ENCODE measurements at regions not wholly inside any gene's neighbourhood (a gene's known extent, or its start where the extent isn't known, plus 50 kb on each side); places are given as distances from the start of the nearest gene placed in this dataset.

DNA sequence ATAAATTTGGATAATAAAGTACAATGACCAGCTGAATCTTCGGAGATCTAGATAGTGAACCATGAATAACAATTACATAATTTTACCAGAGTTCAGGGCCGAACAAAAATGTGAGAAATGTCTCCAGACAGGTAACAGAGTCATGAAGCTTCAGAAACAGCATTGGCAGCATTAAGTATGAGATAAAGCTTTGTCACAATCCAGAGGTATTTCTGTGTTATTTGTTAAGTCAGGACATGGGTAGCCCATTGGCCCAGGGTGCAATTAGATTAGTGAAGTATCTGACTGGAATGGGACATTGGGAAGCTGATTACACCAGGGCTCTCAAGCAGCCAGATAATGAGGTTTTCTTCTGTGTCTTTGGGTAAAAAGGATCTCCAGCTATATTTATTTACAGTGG, 184.2 kb upstream of the PPP1R3A start:
- no peak for ATAC-seq (ENCODE audit: low read depth)

DNA sequence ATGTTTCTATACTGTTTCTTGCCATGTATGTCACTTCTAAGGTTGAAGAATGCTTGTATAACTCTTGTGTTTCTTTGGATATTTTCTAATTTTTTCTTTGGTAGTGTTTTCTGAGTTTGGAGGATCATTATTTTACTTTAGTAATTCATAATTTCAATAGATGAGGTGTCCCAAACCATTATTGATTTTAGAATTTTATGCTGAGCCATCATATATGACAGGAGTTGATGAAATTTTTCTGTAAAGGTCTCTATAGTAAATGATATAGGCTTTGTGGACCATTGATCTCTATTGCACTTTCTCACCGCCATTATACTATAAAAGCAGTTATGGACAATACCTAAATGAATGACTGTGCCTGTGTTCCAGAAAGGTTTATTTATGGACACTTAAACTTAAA, 183.3 kb upstream of the PPP1R3A start:
- no peaks in the 10 kb centered on the region for H3K9me3 ChIP-seq (ENCODE audit: severe bottlenecking)
- no peak for DNase-seq (ENCODE audit: low spot score)
- TF ChIP-seq, protein P1, sequence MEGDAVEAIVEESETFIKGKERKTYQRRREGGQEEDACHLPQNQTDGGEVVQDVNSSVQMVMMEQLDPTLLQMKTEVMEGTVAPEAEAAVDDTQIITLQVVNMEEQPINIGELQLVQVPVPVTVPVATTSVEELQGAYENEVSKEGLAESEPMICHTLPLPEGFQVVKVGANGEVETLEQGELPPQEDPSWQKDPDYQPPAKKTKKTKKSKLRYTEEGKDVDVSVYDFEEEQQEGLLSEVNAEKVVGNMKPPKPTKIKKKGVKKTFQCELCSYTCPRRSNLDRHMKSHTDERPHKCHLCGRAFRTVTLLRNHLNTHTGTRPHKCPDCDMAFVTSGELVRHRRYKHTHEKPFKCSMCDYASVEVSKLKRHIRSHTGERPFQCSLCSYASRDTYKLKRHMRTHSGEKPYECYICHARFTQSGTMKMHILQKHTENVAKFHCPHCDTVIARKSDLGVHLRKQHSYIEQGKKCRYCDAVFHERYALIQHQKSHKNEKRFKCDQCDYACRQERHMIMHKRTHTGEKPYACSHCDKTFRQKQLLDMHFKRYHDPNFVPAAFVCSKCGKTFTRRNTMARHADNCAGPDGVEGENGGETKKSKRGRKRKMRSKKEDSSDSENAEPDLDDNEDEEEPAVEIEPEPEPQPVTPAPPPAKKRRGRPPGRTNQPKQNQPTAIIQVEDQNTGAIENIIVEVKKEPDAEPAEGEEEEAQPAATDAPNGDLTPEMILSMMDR (IDR thresholded peaks at IDR 0.05; ENCODE audit: poor library complexity, severe bottlenecking), result no peak

More for the DNA sequence above, 184.2 kb upstream of the PPP1R3A start:
- DNase-seq (ENCODE audit: low spot score), result no peak
- H3K4me1 ChIP-seq (ENCODE audit: insufficient read depth, poor library complexity, severe bottlenecking), result no peaks in the 10 kb centered on the region
- TF ChIP-seq, protein P1 (IDR thresholded peaks at IDR 0.05; ENCODE audit: poor library complexity, severe bottlenecking), result no peak
- no peaks in the 10 kb centered on the region for H3K36me3 ChIP-seq (ENCODE audit: low read depth)
- H3K9me3 ChIP-seq (ENCODE audit: severe bottlenecking), result no peaks in the 10 kb centered on the region
- peaks cover 9% of the 10 kb centered on the region for H3K27me3 ChIP-seq (ENCODE audit: insufficient read depth, poor library complexity, severe bottlenecking)
- no peak overlapping the region for H3K4me3 ChIP-seq (ENCODE audit: severe bottlenecking)
- H3K27ac ChIP-seq (ENCODE audit: poor library complexity, severe bottlenecking), result no peak overlapping the region

DNA sequence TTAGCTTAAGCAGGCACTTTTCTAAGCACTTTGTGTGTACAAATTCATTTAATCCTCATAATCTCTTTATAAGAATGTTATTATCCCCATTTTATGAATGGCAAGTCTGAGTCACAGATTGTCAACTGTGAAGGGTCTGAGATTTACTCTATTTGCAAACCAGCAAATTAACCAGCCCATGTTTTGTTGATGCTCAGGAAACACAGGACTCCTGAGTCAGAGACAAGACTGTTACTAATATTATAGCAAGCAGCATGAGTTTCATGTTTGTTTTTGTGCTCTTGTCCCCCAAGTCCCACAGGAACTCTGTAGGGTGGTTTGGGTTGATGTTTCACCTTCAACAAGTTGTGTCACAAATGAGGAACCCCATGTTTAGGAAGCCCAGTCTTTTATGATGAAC, 182.0 kb upstream of the PPP1R3A start:
- no peak overlapping the region for H3K27ac ChIP-seq (ENCODE audit: poor library complexity, severe bottlenecking)
- no peaks in the 10 kb centered on the region for H3K36me3 ChIP-seq (ENCODE audit: low read depth)
- ATAC-seq (ENCODE audit: low read depth) (no peak), DNase-seq (ENCODE audit: low spot score) (no peak)
- H3K4me1 ChIP-seq (ENCODE audit: insufficient read depth, poor library complexity, severe bottlenecking), result no peaks in the 10 kb centered on the region
- peaks cover 9% of the 10 kb centered on the region for H3K27me3 ChIP-seq (ENCODE audit: insufficient read depth, poor library complexity, severe bottlenecking)
- no peak overlapping the region for H3K4me3 ChIP-seq (ENCODE audit: severe bottlenecking)
- H3K9me3 ChIP-seq (ENCODE audit: severe bottlenecking), result no peaks in the 10 kb centered on the region
- TF ChIP-seq, protein P1 (IDR thresholded peaks at IDR 0.05; ENCODE audit: poor library complexity, severe bottlenecking), result no peak

More for the DNA sequence above, 183.3 kb upstream of the PPP1R3A start:
- H3K36me3 ChIP-seq (ENCODE audit: low read depth), result no peaks in the 10 kb centered on the region
- H3K4me3 ChIP-seq (ENCODE audit: severe bottlenecking), result no peak overlapping the region
- H3K27ac ChIP-seq (ENCODE audit: poor library complexity, severe bottlenecking), result no peak overlapping the region
- H3K27me3 ChIP-seq (ENCODE audit: insufficient read depth, poor library complexity, severe bottlenecking), result peaks cover 9% of the 10 kb centered on the region
- H3K4me1 ChIP-seq (ENCODE audit: insufficient read depth, poor library complexity, severe bottlenecking), result no peaks in the 10 kb centered on the region
- no peak for ATAC-seq (ENCODE audit: low read depth)

DNA sequence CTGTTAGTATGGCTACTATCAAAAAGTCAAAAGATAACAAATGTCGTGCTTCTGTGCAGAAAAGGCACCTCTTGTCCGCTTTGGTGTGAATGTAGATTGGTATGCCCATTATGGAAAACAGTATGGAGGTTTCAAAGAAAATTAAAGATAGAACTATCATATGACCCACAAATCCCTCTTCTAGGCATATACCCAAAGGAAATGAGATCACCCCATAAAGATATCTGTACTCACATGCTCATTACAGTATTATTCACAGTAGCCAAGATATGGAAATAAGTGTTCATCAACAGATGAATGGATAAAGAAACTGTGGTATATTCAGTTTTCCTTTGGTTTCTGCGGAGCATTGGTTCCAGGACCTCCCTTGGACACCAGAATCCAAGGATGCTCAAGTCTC, 180.5 kb upstream of the PPP1R3A start:
- TF ChIP-seq, protein P1 (IDR thresholded peaks at IDR 0.05; ENCODE audit: poor library complexity, severe bottlenecking), result no peak
- H3K27ac ChIP-seq (ENCODE audit: poor library complexity, severe bottlenecking), result no peak overlapping the region
- ATAC-seq (ENCODE audit: low read depth) (no peak), DNase-seq (ENCODE audit: low spot score) (no peak)
- H3K27me3 ChIP-seq (ENCODE audit: insufficient read depth, poor library complexity, severe bottlenecking), result peaks cover 4% of the 10 kb centered on the region
- H3K4me3 ChIP-seq (ENCODE audit: severe bottlenecking), result no peak overlapping the region
- H3K9me3 ChIP-seq (ENCODE audit: severe bottlenecking), result no peaks in the 10 kb centered on the region
- H3K36me3 ChIP-seq (ENCODE audit: low read depth), result no peaks in the 10 kb centered on the region
- H3K4me1 ChIP-seq (ENCODE audit: insufficient read depth, poor library complexity, severe bottlenecking), result no peaks in the 10 kb centered on the region

DNA sequence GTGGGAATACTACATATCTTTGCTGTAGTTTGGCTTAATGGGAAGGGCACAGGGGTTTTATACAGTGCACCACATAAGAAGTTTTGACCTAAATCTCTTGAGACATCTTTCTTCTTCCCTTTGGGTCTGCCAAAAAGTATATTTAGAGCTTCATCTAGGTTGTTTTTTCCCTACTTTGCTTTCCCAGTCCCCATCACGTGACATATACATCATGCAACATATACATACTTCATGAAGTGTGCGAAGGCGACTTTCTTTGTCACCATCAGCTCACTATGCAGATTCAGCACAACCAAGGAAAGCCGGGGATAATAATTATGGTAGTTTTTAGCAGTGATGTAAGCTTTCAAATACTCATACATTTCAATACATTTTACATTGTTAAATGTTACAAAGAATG, 177.1 kb upstream of the PPP1R3A start:
- Histone ChIP-seq H3K4me3 (ENCODE audit: severe bottlenecking) (no peak overlapping the region), H3K27ac (ENCODE audit: poor library complexity, severe bottlenecking) (no peak overlapping the region), H3K4me1 (ENCODE audit: insufficient read depth, poor library complexity, severe bottlenecking) (no peaks in the 10 kb centered on the region), H3K27me3 (ENCODE audit: insufficient read depth, poor library complexity, severe bottlenecking) (peaks cover 14% of the 10 kb centered on the region), H3K9me3 (ENCODE audit: severe bottlenecking) (no peaks in the 10 kb centered on the region), H3K36me3 (ENCODE audit: low read depth) (no peaks in the 10 kb centered on the region)
- ATAC-seq (ENCODE audit: low read depth) (no peak), DNase-seq (ENCODE audit: low spot score) (no peak)
- TF ChIP-seq, protein P1 (IDR thresholded peaks at IDR 0.05; ENCODE audit: poor library complexity, severe bottlenecking), result no peak
